ENCODE measurements at regions not wholly inside any gene's neighbourhood (a gene's known extent, or its start where the extent isn't known, plus 50 kb on each side); places are given as distances from the start of the nearest gene placed in this dataset.

- TF ChIP-seq TAF1 (conservative IDR thresholded peaks at IDR 0.05): no peak
- no peak for TF ChIP-seq YY1 (IDR thresholded peaks at IDR 0.05)
- TF ChIP-seq, protein P1, sequence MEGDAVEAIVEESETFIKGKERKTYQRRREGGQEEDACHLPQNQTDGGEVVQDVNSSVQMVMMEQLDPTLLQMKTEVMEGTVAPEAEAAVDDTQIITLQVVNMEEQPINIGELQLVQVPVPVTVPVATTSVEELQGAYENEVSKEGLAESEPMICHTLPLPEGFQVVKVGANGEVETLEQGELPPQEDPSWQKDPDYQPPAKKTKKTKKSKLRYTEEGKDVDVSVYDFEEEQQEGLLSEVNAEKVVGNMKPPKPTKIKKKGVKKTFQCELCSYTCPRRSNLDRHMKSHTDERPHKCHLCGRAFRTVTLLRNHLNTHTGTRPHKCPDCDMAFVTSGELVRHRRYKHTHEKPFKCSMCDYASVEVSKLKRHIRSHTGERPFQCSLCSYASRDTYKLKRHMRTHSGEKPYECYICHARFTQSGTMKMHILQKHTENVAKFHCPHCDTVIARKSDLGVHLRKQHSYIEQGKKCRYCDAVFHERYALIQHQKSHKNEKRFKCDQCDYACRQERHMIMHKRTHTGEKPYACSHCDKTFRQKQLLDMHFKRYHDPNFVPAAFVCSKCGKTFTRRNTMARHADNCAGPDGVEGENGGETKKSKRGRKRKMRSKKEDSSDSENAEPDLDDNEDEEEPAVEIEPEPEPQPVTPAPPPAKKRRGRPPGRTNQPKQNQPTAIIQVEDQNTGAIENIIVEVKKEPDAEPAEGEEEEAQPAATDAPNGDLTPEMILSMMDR (IDR thresholded peaks at IDR 0.05; ENCODE audit: low read depth, low read length, missing input control): no peak
- TF ChIP-seq RAD21 (IDR thresholded peaks at IDR 0.05): no peak
- TF ChIP-seq REST (IDR thresholded peaks at IDR 0.05): no peak
- no peak for TF ChIP-seq ZBTB33 (IDR thresholded peaks at IDR 0.05)
- TF ChIP-seq SP1 (IDR thresholded peaks at IDR 0.05): no peak
- TF ChIP-seq, protein P2, sequence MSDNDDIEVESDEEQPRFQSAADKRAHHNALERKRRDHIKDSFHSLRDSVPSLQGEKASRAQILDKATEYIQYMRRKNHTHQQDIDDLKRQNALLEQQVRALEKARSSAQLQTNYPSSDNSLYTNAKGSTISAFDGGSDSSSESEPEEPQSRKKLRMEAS (IDR thresholded peaks at IDR 0.05): no peak
- no peak for TF ChIP-seq GABPA (IDR thresholded peaks at IDR 0.05 in 1 of 2, conservative IDR thresholded peaks at IDR 0.05 in 1 of 2)
Measured at GRCh38 chr4:125979950-125980349, 665.2 kb downstream of the FAT4 start.
